Left lung (tissue), 4 donors: ENCODE measurements at regions not wholly inside any gene's neighbourhood (a gene's known extent, or its start where the extent isn't known, plus 50 kb on each side); places are given as distances from the start of the nearest gene placed in this dataset.
A peak's percentile ranks its signal among the peaks of the same experiment; 100 is the strongest.

Source experiments
- ATAC-seq: fragments of 200-7000 bp; cut with Tn5 transposase; one replicate; pipeline ENCODE4 v1.9.1; 2020; ENCODE audit warnings: moderate library complexity
- DNase-seq, 4 donors: peaks; one replicate each; pipeline ENCODE4 v3.0.0-alpha.2; 2013 to 2020
- H3K27ac ChIP-seq, 2 donors: fragments of 200-600 bp; sonication (generic) in 1 of 2; one replicate each; pipeline versions ENCODE4 v1.5.0 to v1.8.0; 2020 to 2021
- H3K27me3 ChIP-seq, 2 donors: fragments of 200-600 bp; sonication (generic) in 1 of 2; one replicate each; pipeline versions ENCODE4 v1.5.0 to v1.8.0; 2020 to 2021
- H3K36me3 ChIP-seq, 2 donors: fragments of 200-600 bp; sonication (generic) in 1 of 2; one replicate each; pipeline versions ENCODE4 v1.5.0 to v1.8.0; 2020 to 2021
- H3K4me1 ChIP-seq, 2 donors: fragments of 200-600 bp; one replicate each; pipeline ENCODE4 v1.8.0; 2021
- H3K4me3 ChIP-seq, 2 donors: fragments of 200-600 bp; sonication (generic) in 1 of 2; one replicate each; pipeline versions ENCODE4 v1.5.0 to v1.8.0; 2020 to 2021; ENCODE audit warnings: mild to moderate bottlenecking in 1 of 2
- H3K9me3 ChIP-seq, 2 donors: fragments of 200-600 bp; sonication (generic) in 1 of 2; one replicate each; pipeline versions ENCODE4 v1.5.0 to v1.8.0; 2020 to 2021
- intact Hi-C, 2 donors: fragments of 100-400 bp; cut with DNase I; formaldehyde crosslinking; loops; one replicate each; pipeline versions ENCODE4 v1.11.2 to v1.14.2; 2022
- TF ChIP-seq, protein P1 (sequence below), 2 donors: fragments of 200-600 bp; sonication (generic) in 1 of 2; IDR thresholded peaks; one replicate each; pipeline versions ENCODE4 v1.5.0 to v1.8.0; 2021; ENCODE audit warnings: antibody characterized with exemption in 2 of 2
- donor health status: DM: no; HTN: yes; CAD: no.
- donor health status: DM: no; HTN: no; CAD: no.

DNA sequence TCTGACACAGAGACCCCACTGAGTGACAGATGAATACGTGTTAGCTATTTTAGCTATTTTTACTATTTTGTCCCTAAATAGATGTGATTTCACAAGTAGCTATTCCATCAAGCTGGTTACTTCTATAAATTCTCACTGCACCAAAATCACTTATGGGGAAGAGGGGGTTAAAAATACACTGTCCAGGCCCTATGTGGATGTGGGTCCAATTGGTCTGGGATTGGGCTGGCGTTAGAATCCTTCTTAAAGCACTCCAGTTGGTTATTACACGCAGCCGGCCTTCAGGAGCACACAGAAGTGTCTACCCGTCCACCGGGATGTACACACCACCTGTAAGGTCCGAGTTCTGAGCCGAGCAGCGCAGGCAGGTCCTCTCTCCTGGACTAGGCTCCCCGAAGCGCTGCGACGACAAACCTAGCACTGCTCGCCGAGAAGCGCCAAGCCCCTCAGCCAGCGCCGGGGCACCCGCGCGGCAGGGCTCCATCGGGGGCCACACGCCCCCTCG lies 222.3 kb upstream of the MKLN1 start:
- TF ChIP-seq, protein P1, sequence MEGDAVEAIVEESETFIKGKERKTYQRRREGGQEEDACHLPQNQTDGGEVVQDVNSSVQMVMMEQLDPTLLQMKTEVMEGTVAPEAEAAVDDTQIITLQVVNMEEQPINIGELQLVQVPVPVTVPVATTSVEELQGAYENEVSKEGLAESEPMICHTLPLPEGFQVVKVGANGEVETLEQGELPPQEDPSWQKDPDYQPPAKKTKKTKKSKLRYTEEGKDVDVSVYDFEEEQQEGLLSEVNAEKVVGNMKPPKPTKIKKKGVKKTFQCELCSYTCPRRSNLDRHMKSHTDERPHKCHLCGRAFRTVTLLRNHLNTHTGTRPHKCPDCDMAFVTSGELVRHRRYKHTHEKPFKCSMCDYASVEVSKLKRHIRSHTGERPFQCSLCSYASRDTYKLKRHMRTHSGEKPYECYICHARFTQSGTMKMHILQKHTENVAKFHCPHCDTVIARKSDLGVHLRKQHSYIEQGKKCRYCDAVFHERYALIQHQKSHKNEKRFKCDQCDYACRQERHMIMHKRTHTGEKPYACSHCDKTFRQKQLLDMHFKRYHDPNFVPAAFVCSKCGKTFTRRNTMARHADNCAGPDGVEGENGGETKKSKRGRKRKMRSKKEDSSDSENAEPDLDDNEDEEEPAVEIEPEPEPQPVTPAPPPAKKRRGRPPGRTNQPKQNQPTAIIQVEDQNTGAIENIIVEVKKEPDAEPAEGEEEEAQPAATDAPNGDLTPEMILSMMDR (IDR thresholded peaks at IDR 0.05) = no peak
- DNase-seq = no peak
- peak overlapping the region; percentile 78 to 89 for H3K27ac ChIP-seq
- no peak for ATAC-seq
- intact Hi-C loops = no loop called here
- H3K36me3 ChIP-seq = peaks cover 0 to 15% of the 10 kb centered on the region in 2 donors
- peaks cover 30 to 70% of the 10 kb centered on the region in 2 donors for H3K4me1 ChIP-seq
- peak overlapping the region; percentile 29 to 97 for H3K4me3 ChIP-seq
- H3K9me3 ChIP-seq = no peaks in the 10 kb centered on the region
- no peaks in the 10 kb centered on the region for H3K27me3 ChIP-seq

GRCh38 chr7:131105799-131106680 lies 221.6 kb upstream of the MKLN1 start:
- H3K27me3 ChIP-seq = no peaks in the 10 kb centered on the region

GRCh38 chr7:131106681-131107336 lies 220.9 kb upstream of the MKLN1 start:
- intact Hi-C loops = no loop called here
- peaks cover 39 to 71% of the 10 kb centered on the region in 2 donors for H3K4me1 ChIP-seq

More at GRCh38 chr7:131105799-131106680, 221.6 kb upstream of the MKLN1 start:
- peaks cover 31 to 70% of the 10 kb centered on the region in 2 donors for H3K4me1 ChIP-seq
- no peaks in the 10 kb centered on the region for H3K9me3 ChIP-seq
- DNase-seq = peak; percentile 49 to 96 (median 70)
- H3K36me3 ChIP-seq = peaks cover 0 to 8% of the 10 kb centered on the region in 2 donors
- peak overlapping the region; percentile 94 to 97 for H3K4me3 ChIP-seq
- peak overlapping the region; percentile 98 to 99 for H3K27ac ChIP-seq
- peak; percentile 52 for ATAC-seq
- intact Hi-C loops = no loop called here
- TF ChIP-seq, protein P1 (IDR thresholded peaks at IDR 0.05) = no peak

DNA sequence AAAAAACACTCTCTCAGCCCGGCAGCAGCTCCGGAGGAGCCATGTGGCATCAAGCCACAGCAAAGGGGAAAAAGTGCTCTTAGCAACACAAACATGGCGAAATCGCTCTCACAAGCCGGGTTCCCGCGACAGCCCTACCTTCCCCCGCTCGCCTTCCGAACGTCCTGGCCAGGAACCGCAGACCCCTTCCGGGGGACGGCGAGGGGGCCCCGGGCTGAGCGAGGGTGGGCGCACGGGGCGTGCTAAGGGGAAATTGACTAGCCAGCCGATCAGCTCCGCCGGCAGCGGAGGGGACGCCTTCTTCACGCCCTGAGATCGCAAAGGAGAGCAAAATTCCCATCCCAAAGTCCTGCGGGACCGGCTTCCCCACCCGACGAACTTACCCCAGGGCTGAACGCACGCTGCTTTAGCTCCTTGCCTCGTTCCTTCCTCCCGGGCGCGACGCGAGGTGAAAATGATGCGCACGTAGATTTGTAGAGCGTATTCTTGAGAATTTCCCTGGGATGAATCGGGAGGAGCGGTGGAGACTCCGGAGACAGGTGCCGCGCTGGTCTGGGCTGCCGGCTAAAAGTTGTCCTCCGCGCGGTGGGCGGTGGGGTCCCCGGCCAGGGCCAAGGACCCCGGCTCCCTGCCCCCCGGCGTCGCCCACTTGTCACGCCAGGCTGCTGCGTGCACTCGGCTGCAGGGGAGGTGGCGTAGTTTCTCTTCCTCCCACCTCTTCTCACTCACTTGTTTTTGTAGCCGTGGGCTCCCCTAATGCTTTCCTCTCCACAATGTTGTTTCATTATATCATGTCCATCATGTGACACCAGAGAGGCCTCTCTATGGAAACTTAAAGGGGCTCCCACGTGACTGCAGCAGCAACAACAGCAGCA lies 220.1 kb upstream of the MKLN1 start:
- DNase-seq = peak; percentile 56 to 85 (median 80)

More at GRCh38 chr7:131106681-131107336, 220.9 kb upstream of the MKLN1 start:
- Histone ChIP-seq H3K36me3 (peaks cover 0 to 3% of the 10 kb centered on the region in 2 donors), H3K27me3 (no peaks in the 10 kb centered on the region), H3K9me3 (no peaks in the 10 kb centered on the region), H3K27ac (peak overlapping the region; percentile 98 to 99), H3K4me3 (peak overlapping the region; percentile 94 to 97)
- TF ChIP-seq, protein P1 (IDR thresholded peaks at IDR 0.05) = no peak
- peak in 3 of 4 donors; percentile 11 to 88 (median 57) for DNase-seq
- peak; percentile 9 for ATAC-seq

More for the DNA sequence above, 220.1 kb upstream of the MKLN1 start:
- Histone ChIP-seq H3K4me3 (peak overlapping the region; percentile 94 to 97), H3K36me3 (no peaks in the 10 kb centered on the region), H3K27me3 (no peaks in the 10 kb centered on the region), H3K4me1 (peaks cover 39 to 71% of the 10 kb centered on the region in 2 donors), H3K9me3 (no peaks in the 10 kb centered on the region), H3K27ac (peak overlapping the region; percentile 98 to 99)
- TF ChIP-seq, protein P1 (IDR thresholded peaks at IDR 0.05) = no peak
- intact Hi-C loops = no loop called here
- ATAC-seq = peak; percentile 48
